Psoas muscle (tissue), 7 donors: ENCODE measurements at regions not wholly inside any gene's neighbourhood (a gene's known extent, or its start where the extent isn't known, plus 50 kb on each side); places are given as distances from the start of the nearest gene placed in this dataset.

Experiments
- ATAC-seq, 4 donors: fragments of 200-7000 bp; cut with Tn5 transposase; one replicate each; pipeline ENCODE4 v1.9.1; 2020; ENCODE audit warnings: moderate library complexity in 3 of 4, mild to moderate bottlenecking in 2 of 4
- DNase-seq, 2 donors: peaks; one replicate each; pipeline ENCODE4 v3.0.0-alpha.2; 2020
- H3K27ac ChIP-seq: fragments of 200-600 bp; one replicate; pipeline ENCODE4 v1.8.0; 2022
- H3K27me3 ChIP-seq, 3 donors: fragments of 200-600 bp in 1 of 3; one replicate each; pipeline versions ENCODE4 v1.6.1 to v1.8.0; 2013 to 2022; ENCODE audit warnings: low read length in 2 of 3, mild to moderate bottlenecking in 2 of 3, moderate library complexity in 1 of 3; ENCODE audit not compliant: insufficient read depth in 3 of 3
- H3K36me3 ChIP-seq, 2 donors: fragments of 200-600 bp in 1 of 2; one replicate each; pipeline versions ENCODE4 v1.6.1 to v1.8.0; 2013 to 2022; ENCODE audit warnings: low read depth in 1 of 2, mild to moderate bottlenecking in 1 of 2, moderate library complexity in 1 of 2; ENCODE audit not compliant: insufficient read depth in 1 of 2
- H3K4me1 ChIP-seq: fragments of 200-600 bp; one replicate; pipeline ENCODE4 v1.8.0; 2022
- H3K4me3 ChIP-seq: fragments of 200-600 bp; one replicate; pipeline ENCODE4 v1.8.0; 2022; ENCODE audit warnings: mild to moderate bottlenecking
- H3K9me3 ChIP-seq: fragments of 200-600 bp; one replicate; pipeline ENCODE4 v1.8.0; 2022
- CTCF ChIP-seq: fragments of 200-600 bp; IDR thresholded peaks from one replicate; pipeline ENCODE4 v1.8.0; 2022; ENCODE audit warnings: antibody characterized with exemption
- WGBS, 3 donors: extraction: QIAGEN DNeasy Blood & Tissue Kit; methylation state at CpG; one replicate each; pipeline versions ENCODE4 v1.1.6 to v1.1.7; 2013; 5-methylcytosine and 5-hydroxymethylcytosine counted together
- intact Hi-C, 2 donors: fragments of 100-400 bp; cut with DNase I; formaldehyde crosslinking; loops; one replicate each; pipeline versions ENCODE4 v1.11.0 to v1.14.2; 2022
- donor health status: healthy with polysubstance abuse.
- donor health status: DM: no; HTN: no; CAD: no; lungs with moderate emphysema.
- donor health status: Bipolar disorder and iron deficiency.
- donor health status: healthy.
- donor health status: DM: yes; HTN: yes; CAD: no.
- donor health status: DM: no; HTN: no; CAD: no.
- donor health status: DM: yes; HTN: yes; CAD: no.

- no peaks in the 10 kb centered on the region for H3K36me3 ChIP-seq
- H3K27me3 ChIP-seq = no peaks in the 10 kb centered on the region
- intact Hi-C loops = no loop called here
- H3K4me3 ChIP-seq = no peak overlapping the region
- no peak for TF ChIP-seq CTCF
- 87 to 100% (median 95%) methylated on average over 1 of the region's 1 CpG for WGBS, 3 donors
- no peak overlapping the region for H3K27ac ChIP-seq
- H3K9me3 ChIP-seq = no peaks in the 10 kb centered on the region
- H3K4me1 ChIP-seq = no peaks in the 10 kb centered on the region
- ATAC-seq (no peak), DNase-seq (no peak)
Observed at GRCh38 chr16:81168406-81168805, 70.1 kb upstream of the BCO1 start.

GRCh38 chr16:81167851-81168250 is 70.6 kb upstream of the BCO1 start:
- no peaks in the 10 kb centered on the region for H3K27me3 ChIP-seq
- no peaks in the 10 kb centered on the region for H3K9me3 ChIP-seq
- ATAC-seq (no peak), DNase-seq (no peak)
- WGBS, 3 donors = 58 to 60% (median 59%) methylated on average over 6 of the region's 6 CpGs
- H3K4me1 ChIP-seq = no peaks in the 10 kb centered on the region
- intact Hi-C loops = no loop called here
- no peaks in the 10 kb centered on the region for H3K36me3 ChIP-seq
- no peak overlapping the region for H3K27ac ChIP-seq
- TF ChIP-seq CTCF = no peak
- H3K4me3 ChIP-seq = no peak overlapping the region

GRCh38 chr16:81166417-81167300 is 70.5 kb upstream of the GCSH start:
- 80 to 83% (median 81%) methylated on average over 16 of the region's 16 CpGs for WGBS, 3 donors
- Histone ChIP-seq H3K4me1 (no peaks in the 10 kb centered on the region), H3K27ac (no peak overlapping the region), H3K9me3 (no peaks in the 10 kb centered on the region), H3K36me3 (no peaks in the 10 kb centered on the region), H3K4me3 (no peak overlapping the region), H3K27me3 (no peaks in the 10 kb centered on the region)
- no peak for TF ChIP-seq CTCF
- intact Hi-C loops = no loop called here
- ATAC-seq = no peak
- no peak for DNase-seq

GRCh38 chr16:81165411-81166097 is 69.4 kb upstream of the GCSH start:
- no peaks in the 10 kb centered on the region for H3K27me3 ChIP-seq
- no peaks in the 10 kb centered on the region for H3K4me1 ChIP-seq
- H3K36me3 ChIP-seq = no peaks in the 10 kb centered on the region
- no peaks in the 10 kb centered on the region for H3K9me3 ChIP-seq
- intact Hi-C loops = no loop called here
- ATAC-seq (no peak), DNase-seq (no peak)
- WGBS, 3 donors = 73 to 85% (median 82%) methylated on average over 12 of the region's 12 CpGs
- no peak for TF ChIP-seq CTCF
- no peak overlapping the region for H3K27ac ChIP-seq
- H3K4me3 ChIP-seq = no peak overlapping the region
